ENCODE measurements at regions not wholly inside any gene's neighbourhood (a gene's known extent, or its start where the extent isn't known, plus 50 kb on each side); places are given as distances from the start of the nearest gene placed in this dataset.

DNA sequence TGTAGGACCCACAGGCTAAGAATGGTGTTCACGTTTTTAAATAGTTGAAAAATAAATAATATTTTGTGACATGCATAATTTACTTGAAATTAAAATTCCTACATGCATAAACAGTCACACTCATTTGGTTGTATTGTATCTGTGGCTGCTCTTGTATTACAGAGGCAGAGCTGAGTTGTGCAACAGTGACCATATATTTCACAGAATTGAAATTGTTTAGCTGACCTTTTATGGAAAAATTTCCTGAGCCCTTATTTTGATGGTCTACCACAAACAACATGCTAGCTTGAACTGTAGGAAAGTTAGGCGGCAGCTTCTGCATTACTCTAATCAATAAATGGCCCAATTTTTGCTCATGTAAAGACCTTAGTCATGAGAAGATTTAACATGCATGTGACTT lies 633.4 kb upstream of the AADAT start:
- TF ChIP-seq POLR2A (IDR thresholded peaks at IDR 0.05; ENCODE audit: low read depth, low read length) (no peak), TAF1 (IDR thresholded peaks at IDR 0.05; ENCODE audit: borderline replicate concordance, low read depth, low read length) (no peak), POLR2AphosphoS5 (IDR thresholded peaks at IDR 0.05; ENCODE audit: low read depth, low read length) (no peak)
